NCI-H146 treated with DMSO at 0.1 percent for 48 hours (cell line): ENCODE measurements at regions not wholly inside any gene's neighbourhood (a gene's known extent, or its start where the extent isn't known, plus 50 kb on each side); places are given as distances from the start of the nearest gene placed in this dataset.

ENCODE experiments used
- DNase-seq: peaks from one replicate; lab custom pipeline; 2025; ENCODE audit not compliant: unreplicated experiment; lab: John Stamatoyannopoulos, UW

- DNase-seq = no peak
These were observed 167.6 kb downstream of the RND3 start for GRCh38 chr2:150319658-150320555.

- DNase-seq = no peak
These were observed 168.4 kb downstream of the RND3 start for GRCh38 chr2:150319085-150319484.

DNA sequence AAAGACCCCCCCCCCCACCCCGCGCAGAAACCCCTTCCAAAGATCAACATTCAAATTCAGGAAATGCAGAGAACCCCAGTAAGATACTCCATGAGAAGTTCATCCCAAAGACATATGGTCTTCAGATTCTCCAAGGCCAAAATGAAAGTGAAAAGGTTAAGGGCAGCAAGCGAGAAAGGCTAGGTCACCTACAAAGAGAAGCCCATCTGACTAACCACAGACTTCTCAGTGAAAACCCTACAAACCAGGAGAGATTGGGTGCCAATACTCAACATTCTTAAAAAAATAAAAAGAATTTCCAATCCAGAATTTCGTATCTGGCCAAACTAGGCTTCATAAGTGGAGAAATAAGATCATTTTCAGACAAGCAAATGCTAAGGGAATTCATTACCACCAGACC is 175.2 kb downstream of the RND3 start:
- DNase-seq = no peak

DNA sequence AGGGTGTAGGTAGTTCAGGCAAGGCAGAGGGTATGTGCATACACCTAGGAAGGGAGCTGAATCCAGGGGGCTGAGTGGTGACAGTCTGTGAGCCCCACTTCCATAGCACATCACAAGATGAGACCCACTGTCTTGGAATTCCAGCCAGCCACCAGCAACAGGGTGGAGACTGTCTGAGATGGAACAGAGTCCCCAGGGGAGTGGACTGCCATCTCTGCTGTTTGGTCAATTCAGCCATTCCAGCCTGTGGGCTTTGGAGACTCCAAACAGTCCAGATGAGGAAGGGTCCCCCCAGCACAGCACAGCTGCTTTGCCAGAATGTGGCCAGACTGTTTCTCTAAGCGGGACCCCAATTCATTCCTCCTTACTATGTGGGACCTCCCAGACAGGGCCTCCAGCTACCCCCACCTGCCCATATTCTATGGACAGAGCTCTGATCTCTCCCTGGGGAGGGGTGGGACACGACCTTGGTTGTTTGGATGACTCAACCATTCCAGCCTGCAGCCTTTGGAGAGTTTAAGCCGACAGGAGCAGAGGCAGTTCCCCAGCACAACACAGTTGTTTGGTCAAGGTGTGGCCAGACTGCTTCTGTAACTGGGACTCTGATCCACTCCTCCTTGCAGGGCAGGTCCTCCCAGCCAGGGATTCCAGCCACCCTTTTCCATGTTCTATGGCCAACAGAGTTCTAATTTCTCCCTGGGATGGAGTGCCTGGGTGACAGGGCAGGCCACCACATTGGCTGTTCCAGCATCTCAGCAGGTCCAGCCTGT is 178.0 kb downstream of the RND3 start:
- DNase-seq = no peak

DNA sequence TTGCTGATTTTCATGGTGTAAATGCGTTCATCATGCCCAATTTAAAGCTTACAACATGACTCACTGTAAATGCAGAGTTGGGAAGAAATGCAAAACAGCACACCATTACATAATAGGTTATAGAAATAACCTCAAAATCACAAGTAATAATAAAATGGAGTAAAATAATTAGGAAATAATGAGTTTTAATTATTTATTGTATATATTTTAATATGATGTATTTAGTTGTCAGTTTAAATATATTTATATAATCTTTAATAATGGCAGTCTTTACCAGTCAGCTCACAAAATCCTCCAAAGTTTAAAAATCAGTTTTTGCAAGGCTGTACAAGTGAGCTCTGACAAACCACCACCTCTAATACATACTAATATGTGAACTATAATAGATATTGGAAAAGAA is 180.2 kb downstream of the RND3 start:
- DNase-seq = no peak

DNA sequence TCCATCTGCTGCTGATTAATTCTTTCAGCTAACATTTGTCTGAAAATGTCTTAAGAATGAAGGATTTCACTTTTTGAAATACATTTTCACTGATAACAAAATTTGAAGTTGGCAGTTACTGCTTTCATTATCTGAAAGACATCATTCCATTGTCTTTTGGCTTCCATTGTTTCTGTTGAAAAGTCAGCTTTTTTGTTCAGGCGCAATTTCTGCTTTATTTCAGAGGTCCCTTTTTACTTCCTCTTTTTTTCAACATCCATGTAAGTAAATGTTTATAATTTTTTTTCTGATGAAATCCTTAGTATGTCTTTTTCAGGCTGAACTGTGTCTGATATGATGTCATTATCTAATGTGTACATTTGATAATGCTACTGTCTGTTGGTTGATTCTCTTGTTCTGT is 184.2 kb downstream of the RND3 start:
- DNase-seq = no peak

GRCh38 chr2:150298571-150299305 is 188.7 kb downstream of the RND3 start:
- no peak for DNase-seq

DNA sequence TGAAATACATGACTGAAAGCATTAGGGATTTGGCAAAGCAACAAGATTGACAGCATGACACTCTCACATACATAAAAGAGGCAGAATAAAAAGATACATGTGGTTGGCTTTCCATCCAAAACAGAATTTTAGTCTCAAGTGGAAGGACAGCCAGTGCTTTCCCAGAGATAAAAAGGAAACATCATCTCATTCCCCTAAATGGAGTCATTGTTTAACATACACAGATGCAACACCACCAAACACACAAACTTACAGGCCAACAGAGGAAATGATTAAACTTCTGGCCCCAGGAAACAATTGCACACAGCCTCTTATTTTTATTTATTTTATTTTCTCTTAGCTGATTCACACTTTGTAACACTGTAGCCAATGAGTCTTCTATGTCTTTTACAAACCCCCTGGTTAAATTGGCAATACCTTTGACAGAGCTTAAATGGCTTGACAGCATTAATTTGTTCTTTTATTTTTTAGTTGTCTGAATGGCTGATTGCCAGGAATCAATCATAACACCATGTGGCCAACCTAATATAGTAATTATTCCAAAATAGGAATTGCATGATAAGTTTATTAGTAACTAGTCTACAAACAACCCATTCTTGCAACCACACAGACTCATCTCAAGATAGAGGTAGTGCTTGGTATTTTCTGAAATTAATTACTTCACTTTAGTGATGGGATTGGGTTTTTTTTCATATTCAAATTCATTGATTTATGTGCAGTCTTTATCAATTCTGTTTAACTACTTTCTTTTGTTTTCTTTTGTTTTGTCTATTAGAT is 190.5 kb downstream of the RND3 start:
- no peak for DNase-seq

DNA sequence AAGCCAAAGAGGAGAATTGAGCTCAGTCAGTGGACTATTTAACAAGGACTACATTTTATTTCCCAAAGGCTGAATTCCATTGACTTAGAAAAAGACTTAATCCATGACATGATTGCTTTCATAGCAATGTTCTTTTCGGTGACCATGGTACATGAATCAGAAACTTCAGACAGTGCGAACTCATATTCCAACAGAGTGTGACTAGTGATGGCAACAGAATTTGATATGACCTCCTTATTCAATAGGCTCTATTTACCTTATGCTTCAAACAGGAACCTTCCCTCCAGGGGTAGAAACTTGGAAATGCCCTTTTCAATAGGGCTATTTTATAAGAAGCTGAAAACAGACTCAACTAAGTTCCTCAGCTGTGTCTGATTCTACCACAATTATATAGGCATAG is 191.9 kb downstream of the RND3 start:
- no peak for DNase-seq

- DNase-seq = no peak
These were observed 193.7 kb downstream of the RND3 start for GRCh38 chr2:150293771-150294170.

GRCh38 chr2:150292807-150293206 is 194.7 kb downstream of the RND3 start:
- peak; percentile 2 for DNase-seq

GRCh38 chr2:150292192-150292591 is 195.3 kb downstream of the RND3 start:
- DNase-seq = no peak

DNA sequence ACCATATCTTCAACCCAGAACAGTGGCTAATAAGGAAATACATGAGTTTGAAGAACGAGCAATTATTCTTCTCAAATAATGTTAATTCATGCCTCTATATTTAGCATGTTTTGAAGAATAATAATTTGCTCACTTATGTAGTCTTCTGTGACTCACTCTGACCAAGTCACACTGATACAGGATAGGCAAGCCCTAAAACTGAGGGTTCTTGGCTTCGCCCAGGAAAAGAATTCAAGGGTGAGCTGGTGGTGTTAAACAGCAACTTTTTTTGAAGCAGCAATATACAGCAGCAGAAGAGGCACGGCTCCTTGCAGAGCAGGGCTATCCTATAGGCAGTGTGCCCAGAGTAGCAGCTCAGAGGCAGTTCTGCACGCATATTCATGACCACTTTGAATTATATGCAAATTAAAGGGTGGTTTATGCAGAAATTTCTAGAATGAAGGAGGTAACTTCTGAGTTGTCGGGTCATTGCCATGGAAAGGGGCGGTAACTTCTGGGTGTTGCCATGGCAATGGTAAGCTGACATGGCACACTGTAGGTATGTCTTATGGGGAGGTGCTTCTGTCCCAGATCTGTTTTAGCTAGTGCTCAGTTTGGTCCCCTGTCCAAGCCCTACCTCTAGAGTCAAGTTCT is 200.6 kb downstream of the RND3 start:
- no peak for DNase-seq

GRCh38 chr2:150284116-150284515 is 203.4 kb downstream of the RND3 start:
- no peak for DNase-seq

DNA sequence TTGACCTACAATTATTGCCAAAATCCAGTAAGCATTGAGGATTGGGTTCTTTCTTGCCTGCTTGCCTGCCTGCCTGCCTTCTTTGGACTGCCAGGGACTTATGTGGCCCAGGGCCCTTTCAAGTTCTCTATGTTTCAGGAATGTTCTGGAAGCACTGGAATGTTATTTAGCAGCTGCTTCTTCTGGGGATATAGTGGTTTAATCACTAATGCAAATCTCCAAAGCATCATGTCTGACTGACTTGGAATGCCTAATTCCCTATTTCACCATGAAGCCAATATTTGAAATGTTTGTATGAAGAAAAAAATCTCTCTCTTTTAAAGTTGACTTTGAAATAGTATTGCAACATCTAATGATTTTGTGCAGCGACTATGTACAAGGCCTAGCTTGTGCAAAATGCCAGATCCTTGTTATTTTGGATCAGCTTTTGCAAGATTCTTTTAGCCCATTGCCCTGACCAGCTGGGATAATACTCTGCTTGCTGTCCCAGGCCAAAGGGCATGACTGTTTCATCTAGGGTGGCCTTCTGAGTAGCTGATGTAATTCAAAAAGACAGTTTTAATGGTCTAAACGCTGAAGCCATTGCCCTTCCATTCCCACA is 204.6 kb downstream of the RND3 start:
- no peak for DNase-seq

- no peak for DNase-seq
These were observed 205.1 kb downstream of the RND3 start for GRCh38 chr2:150282357-150282756.

DNA sequence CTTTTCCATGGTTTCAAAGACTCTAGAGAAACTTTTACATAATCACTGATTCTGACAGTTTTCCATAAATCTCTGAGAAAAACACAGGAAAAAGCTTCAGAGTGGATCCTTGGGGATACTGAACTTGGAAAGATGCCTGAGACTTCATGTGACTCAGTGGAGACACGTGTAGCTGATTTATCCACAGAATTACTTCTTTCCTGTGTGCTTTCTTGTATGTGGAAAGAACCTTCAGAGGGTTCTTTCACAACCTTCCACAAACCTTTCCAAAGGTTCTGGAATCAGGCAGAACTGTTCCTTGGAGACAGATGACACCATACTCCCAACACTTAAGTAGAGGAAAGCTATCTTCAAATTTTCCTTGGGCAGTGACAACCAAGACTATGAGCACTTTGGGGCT is 207.2 kb downstream of the RND3 start:
- no peak for DNase-seq

DNA sequence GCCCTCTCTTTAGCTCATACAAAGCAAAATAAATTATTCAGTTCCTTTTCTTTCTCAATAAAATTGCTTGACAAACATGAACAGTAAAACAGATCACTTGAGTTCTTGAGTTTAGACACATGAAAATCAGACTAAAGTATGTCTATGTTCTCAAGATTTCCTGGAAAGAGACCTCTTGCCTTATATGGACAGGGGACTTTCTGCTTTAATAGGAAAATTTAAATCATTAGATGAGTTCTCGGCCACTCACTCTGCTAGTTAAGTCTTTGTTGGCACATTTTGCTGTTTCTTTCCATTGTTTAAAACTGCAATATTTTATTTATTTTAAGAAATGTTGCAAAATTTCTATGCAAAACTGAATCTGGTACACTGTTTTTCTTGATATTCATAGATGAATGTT is 207.8 kb downstream of the RND3 start:
- DNase-seq = no peak

GRCh38 chr2:150276737-150277136 is 210.7 kb downstream of the RND3 start:
- no peak for DNase-seq

DNA sequence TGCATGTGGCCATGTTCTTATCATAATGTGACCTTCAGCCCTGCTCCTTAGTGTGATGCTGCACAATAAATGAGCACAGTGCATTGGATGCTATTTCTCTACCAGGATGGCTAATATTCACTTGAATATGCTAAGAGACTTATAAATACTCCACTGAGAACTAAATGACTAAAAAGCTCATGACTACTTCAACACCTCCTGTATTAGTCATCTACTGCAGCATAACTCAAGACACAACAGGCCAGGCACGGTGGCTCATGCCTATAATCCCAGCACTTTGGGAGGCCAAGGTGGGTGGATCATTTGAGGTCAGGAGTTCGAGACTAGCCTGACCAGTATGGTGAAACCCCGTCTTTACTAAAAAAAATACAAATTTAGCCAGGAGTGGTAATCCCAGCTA is 213.4 kb downstream of the RND3 start:
- no peak for DNase-seq
